Lower leg skin (tissue), 3 donors: ENCODE measurements at regions not wholly inside any gene's neighbourhood (a gene's known extent, or its start where the extent isn't known, plus 50 kb on each side); places are given as distances from the start of the nearest gene placed in this dataset.

ENCODE experiments used
- CTCF ChIP-seq, 3 donors: fragments of 450-650 bp; IDR thresholded peaks; one replicate each; pipeline ENCODE4 v1.5.1; 2016; ENCODE audit warnings: antibody characterized with exemption in 3 of 3, mild to moderate bottlenecking in 3 of 3, moderate library complexity in 2 of 3
- POLR2A ChIP-seq, 2 donors: fragments of 450-650 bp; IDR thresholded peaks; one replicate each; pipeline ENCODE4 v1.6.1; 2016 to 2017; ENCODE audit warnings: antibody characterized with exemption in 2 of 2, mild to moderate bottlenecking in 1 of 2, moderate library complexity in 1 of 2

- no peak for TF ChIP-seq CTCF (IDR thresholded peaks at IDR 0.05)
- TF ChIP-seq POLR2A (IDR thresholded peaks at IDR 0.05) = no peak
Measured at GRCh38 chr11:116513278-116513823, 259.4 kb downstream of the BUD13 start.
